HG02885 (cell line): ENCODE measurements at regions not wholly inside any gene's neighbourhood (a gene's known extent, or its start where the extent isn't known, plus 50 kb on each side); places are given as distances from the start of the nearest gene placed in this dataset.

Experiments
- ATAC-seq: cut with Tn5 transposase; IDR thresholded peaks from one replicate; pipeline ENCODE4 v1.9.1; 2021; ENCODE audit warnings: mild to moderate bottlenecking; ENCODE audit not compliant: unreplicated experiment, poor library complexity

DNA sequence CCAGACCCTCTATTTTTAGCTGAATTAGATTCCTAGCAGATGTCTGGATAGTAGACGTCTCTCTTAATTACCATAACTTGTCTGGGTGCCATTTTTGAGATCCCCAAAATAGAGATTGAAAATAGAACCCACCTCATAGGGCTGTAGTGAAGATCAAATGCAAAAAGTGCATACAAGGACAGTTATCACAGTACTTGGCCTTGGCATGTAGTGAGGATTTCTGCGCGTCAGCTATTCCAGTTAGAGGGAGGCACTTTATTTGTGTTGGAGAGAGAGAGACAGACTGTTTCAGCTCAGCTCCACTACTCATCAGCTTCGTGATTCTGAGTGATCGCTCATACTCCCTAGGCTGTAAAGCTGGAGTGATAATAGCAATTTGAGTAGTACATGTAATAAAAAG is 59.6 kb upstream of the CDH13 start:
- ATAC-seq = no peak

DNA sequence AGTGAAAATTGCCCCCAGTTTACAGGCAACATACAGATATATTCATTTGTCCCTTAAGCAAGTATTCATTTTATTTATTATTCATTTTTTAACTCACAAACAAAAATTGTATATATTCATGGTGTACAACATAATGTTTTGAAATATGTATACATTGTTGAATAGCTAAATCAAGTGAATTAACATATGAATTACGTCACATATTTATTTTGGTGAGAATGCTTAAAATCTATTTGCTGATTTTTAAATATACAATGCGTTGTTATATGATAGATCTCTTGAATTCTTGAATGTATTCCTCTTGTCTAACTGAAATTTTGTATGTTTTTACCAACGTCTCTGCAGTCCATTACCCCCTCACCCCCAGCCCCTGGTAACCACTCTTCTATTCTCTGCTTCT is 63.4 kb upstream of the CDH13 start:
- no peak for ATAC-seq

DNA sequence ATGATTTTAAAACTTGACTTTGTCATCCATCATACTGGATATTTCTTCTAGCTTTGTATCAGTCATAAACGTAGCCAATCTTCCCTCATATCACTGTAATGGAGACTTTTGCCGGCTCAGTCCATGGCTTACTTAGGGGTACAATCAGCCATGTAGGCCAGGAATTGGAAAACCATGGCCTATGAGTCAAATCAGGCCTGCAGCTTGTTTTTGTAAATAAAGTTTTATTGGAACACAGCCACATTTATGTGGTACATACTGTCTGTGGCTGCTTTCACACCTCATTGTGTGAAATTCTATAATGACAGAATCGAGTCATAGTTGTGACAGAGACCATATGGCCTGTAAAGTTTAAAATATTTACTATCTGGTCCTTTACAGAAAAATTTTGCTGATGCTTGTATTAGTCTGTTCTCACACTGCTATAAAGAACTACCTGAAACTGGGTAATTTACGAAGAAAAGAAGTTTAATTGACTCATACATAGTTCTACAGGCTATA is 64.5 kb upstream of the CDH13 start:
- no peak for ATAC-seq

DNA sequence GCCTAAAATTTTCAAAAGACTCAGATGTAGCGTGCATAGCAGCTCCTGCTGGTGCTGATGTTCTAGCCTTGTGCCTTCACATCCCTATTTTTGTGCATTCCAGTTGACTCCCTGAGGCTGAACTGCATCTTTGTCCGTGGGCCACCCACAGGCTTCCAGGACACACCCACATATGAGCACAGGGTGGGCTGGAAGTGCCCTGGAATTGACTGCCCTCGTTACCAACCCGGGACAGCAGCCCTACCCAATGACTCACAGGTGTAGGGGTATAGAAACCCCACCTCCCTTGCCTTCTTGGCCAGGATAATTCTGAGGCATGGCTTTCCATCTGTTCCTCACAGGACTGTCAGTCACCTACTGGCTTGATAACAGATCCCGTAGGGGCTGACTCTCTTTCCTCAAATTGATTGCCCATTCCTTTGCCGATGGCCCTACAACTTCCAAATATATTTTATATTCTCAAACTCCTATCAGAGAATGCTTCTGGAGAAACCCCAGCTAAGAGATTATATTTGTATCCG is 65.9 kb upstream of the CDH13 start:
- no peak for ATAC-seq

DNA sequence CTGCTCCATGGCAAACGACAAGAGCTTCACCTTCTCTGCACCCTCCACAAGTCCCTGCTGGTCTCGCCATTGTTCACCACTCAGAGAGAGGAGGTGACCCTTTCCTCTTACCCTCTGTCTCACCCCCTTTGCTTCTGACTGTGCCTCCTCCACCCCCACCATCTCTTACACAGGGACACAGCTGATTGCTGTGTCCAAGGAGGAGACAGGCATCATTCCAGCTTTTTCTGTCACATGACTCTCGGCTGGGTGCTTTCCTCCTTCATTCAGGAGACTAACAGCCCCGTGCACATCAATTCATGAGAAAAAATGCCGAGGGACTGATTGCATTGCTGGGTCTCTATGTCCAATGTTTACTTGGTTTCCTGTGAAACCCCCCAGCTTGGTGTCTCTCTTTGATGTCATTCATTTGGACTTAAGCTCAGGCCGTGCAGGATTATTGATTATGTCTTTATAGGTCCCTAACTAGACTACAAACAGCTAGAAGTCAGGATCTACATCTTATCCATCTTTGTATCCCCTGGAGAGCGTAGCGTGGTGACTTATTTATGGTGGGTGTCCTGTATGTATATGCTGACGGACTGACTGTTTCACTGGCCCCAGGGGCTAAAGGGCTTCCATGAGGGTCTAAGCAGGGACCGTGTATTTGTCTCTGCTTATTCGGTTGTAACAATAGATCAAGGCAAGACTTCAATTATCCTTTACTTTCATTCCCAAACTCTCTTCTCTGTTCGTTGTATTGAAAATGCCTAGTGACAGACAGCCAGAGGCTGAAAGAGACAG is 82.2 kb upstream of the CDH13 start:
- ATAC-seq = no peak

DNA sequence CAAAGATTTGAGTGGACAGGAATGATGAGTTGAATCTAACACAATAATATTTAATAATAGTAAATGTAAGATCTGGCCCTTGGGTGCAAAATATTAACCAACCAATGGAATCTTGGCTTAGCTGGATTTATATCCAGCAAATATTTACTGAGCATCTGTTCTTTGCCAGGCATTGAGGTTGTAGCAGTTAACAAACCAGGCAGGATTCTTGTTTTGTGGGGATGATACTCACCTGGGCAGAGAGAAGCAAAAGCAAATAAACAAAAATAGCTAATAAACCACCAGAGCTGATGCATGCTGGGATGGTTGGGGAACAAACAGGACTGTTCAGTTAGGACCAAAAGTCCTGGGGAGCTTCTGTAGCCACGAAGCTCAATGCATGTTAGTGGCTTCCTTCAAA is 84.1 kb upstream of the CDH13 start:
- no peak for ATAC-seq

DNA sequence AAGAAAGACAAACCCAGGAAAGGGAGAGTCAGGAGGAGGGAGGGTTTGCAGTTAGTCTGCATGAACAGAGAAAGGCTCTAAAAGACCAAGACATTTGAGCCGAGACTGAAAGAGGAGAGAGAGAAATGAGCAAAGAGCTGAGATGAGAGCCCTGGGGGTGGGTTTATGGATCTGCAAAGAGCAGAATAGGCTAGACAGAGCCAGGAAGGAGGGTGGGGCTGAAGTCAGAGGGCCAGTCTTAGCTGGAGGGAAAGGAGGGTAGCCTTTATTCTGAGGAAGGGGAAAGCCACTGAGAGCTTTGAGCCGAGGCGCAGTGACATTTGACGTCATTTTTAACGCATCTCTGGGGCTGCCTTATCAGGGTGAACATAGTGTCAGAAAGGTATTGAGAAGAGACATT is 85.7 kb upstream of the CDH13 start:
- ATAC-seq = no peak

DNA sequence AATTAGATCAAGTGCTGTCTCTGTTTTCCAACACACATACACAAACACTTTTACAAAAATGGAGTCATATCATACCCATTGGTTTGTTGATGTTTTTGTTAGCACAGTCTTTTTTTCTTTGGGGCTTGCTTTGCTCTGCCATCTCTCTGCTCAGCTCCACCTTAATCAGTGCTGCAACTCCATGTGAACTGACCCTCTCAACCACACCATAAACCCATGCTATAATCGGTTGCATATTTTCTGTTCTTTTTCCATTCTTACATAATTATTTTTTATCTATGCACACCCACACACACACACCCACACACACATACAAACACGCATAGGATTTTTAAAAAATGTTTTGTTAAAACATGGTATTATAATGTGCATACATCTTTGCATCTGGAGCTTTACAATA is 91.0 kb upstream of the CDH13 start:
- no peak for ATAC-seq

DNA sequence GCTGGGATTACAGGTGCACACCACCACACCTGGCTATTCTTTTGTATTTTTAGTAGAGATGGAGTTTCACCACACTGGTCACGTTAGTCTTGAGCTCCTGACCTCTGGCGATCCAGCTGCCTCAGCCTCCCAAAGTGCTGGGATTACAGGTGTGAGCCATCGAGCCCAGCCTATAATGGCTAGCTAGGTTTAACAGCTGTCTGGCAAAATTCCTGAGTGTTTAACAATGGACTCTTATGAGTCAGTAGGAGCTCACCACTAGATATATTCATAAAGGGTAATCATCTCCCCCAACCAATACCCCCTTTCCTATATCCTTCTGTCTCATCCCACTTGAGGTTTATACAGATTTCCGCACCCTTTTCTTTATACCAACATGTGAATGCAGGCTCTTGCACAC is 91.5 kb upstream of the CDH13 start:
- no peak for ATAC-seq

DNA sequence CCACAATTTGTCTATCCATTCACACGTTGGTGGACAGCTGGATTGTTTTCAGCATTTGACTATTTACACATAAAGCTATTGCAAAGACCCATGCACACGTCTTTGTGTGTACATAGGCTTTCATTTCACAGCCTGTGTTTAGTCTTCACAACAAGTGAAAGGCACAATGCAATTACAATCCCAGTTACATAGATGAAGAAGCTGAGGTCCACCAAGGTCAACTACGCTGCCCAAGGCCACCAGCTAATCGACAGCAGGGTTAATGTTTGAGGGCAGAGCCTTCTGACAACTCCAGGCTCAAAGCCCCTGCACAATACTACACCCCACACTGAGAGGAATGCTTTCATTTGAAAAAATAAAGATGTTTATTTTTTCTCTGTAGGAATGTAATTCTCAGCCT is 93.6 kb upstream of the CDH13 start:
- ATAC-seq = no peak

DNA sequence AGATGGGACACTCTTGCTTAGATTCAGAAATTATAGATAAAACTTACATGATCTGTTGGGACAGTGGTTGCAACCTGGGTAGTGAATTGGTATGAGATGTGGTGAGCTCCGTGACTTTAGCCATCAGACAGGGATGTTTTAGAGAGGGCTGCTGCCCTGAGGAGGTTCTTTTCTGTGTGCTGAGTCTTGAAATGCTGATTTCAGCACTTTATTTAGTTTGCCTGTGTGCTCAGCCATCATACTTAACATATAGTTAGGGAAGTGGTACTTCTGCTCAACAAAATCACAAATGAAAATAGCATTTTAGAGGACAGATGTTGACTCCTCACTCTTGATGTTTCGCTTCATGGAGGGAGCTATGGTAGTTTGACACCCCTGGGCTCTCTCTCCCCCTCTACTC is 95.9 kb upstream of the CDH13 start:
- no peak for ATAC-seq

DNA sequence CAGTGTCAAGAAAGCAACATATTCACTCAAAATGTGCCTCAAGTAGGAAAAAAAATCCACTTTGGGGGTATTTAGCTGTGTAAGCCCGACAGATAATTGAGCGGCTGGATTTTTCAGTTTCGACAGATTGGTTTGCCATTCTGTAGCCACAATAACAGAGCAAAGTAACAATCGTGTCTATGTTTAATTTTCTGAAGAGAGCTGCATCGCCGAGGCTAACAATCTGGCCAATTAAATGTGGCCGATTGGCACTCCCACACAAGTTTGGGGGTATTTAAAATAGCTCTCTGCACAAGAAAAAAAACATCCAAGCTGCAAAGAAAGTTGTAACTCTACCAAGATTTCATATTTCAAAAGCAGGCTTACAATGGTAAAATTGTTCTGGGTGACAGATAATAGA is 99.7 kb upstream of the CDH13 start:
- ATAC-seq = no peak

DNA sequence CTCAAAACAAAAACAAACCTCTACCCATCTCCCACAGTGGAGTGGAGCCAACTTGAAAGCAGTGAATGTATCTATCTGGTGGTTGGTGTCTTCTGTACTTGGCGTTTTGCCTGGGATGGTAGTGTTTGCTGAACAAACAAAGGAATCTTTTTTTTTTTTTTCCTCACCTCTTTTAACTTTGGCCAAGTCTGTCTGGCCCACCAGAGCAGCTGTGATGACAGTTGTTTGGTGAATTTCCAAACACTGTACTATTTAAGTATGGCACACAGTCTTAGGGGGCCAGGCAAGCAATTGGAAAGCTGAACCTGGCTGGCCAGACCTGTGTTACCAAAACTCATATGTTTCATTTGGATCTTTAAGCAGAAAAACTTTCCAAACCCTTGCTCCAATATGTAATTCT is 101.8 kb upstream of the CDH13 start:
- no peak for ATAC-seq

DNA sequence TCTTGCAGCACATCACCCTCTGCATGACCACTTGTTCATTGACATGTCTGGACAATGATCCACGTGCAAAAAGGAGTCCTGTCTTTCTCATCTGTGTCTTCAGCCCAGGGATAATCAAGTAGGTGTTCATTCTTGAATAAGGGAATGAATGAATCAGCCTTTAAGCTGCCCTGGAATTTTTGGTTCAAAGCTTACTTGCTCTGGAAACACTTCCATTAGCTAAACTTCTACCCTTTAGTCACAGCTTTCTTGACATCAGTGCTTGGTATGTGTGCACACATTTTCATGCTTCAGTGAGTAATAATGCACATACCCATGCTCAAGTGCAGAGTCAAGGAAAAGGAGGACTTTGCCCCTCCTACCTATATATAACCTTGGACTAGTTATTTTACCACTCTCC is 103.0 kb upstream of the CDH13 start:
- ATAC-seq = no peak

DNA sequence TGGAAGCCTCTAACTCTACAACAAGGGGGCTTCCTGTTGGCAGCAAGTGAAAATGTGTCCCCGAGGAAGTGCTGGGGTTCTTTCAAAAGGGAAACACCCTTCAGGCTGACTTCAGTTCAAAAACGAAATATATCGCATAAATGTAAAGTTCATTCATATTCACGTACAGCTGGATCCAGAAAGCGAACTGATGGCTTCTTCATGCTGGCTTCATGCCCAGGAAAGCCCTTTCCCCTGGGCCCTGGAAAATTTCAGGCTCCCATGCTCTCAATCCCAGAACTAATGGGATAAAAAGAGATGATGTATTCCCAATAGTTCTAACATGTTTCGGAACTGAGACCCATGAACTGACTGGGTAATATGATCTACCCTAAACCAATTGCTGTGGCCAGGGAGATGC is 104.7 kb upstream of the CDH13 start:
- ATAC-seq = no peak

DNA sequence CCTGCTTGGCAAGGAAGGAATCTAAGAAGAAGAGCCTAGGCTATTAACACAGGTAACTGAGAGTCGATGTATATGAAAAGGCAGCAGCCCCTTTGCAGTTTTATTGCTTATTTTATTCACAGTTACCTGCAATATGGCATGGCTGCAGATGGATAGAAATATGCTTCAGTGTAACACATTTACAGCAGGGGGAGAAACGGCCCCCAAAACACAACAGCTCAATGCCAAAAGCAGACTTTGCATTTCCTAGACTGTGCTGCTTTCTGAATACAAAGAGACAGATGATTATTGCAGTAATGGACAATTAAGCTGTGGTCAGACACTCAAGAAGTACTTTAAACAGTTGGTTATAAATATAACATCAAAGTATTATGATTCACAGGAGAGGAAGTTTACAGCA is 108.0 kb upstream of the CDH13 start:
- ATAC-seq = no peak

DNA sequence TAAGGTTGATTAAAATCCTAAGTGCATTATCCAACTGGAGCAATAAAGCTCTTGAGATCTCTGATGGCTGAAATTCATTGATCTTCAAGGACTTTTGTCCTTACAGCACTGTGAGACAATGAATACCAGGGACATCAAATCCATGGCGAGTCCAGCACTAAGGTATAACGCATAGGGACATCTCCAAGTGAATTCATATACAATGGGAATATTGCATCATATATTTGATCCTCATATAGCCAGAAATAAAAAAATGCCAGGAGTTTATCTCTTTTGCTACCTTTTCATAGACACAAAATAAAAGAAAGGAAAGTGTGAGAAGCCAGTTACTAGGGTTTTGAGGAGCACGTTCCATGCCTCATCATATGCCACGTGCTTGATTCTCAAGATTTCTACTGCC is 112.5 kb upstream of the CDH13 start:
- ATAC-seq = no peak

DNA sequence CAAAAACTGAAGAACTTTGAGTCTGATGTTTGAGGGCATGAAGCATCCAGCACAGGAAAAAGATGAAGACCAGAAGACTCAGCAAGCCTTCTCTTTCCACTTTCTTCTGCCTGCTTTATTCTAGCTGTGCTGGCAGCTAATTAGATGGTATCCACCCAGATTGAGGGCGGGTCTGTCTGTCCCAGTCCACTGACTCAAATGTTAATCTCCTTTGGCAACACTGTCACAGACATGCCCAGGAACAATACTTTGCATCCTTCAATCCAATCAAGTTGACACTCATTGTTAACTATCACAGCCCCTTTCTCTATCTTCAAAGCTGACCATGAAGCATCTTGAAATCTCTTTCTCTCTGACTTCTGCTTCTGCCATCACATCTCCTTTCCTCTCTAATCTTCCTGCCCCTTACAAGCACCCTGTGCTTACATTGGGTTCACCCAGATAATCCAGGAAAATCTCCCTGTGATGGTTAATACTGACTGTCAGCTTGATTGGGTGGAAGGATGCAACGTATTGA is 115.9 kb upstream of the CDH13 start:
- ATAC-seq = no peak

DNA sequence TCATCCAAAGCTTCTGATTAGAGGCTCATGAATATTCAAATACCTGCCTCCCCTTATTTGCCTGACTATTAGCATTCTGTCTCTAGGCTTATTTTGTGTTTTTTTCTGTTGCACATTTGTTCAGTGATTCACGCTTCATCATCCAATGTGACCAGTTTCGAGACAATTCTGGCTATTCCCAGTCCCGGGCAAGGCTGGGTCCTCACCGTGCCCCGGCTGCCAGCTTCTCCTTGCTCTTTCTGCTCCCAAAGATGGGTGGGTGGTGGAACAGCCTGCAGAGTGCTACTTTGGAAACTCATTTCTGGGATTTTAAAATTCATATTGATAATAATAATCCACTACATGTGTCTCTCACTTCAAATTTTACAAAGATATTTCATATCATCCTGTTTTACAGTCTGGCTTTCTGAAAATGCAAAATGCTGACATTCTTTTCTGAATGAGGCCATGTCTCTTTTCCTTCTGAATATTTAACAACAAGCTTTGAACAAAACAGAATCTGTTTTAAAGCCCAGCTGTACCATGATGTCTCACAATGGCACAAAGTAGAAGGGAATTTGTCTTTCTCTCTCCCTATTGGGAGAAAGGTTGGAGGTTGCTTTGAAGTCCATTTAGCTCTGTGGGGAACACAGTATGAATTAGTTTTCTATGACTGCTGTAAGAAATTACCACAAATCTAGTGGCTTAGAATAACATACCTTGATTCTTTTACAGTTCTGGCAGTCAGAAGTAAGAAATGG is 116.9 kb upstream of the CDH13 start:
- ATAC-seq = no peak

DNA sequence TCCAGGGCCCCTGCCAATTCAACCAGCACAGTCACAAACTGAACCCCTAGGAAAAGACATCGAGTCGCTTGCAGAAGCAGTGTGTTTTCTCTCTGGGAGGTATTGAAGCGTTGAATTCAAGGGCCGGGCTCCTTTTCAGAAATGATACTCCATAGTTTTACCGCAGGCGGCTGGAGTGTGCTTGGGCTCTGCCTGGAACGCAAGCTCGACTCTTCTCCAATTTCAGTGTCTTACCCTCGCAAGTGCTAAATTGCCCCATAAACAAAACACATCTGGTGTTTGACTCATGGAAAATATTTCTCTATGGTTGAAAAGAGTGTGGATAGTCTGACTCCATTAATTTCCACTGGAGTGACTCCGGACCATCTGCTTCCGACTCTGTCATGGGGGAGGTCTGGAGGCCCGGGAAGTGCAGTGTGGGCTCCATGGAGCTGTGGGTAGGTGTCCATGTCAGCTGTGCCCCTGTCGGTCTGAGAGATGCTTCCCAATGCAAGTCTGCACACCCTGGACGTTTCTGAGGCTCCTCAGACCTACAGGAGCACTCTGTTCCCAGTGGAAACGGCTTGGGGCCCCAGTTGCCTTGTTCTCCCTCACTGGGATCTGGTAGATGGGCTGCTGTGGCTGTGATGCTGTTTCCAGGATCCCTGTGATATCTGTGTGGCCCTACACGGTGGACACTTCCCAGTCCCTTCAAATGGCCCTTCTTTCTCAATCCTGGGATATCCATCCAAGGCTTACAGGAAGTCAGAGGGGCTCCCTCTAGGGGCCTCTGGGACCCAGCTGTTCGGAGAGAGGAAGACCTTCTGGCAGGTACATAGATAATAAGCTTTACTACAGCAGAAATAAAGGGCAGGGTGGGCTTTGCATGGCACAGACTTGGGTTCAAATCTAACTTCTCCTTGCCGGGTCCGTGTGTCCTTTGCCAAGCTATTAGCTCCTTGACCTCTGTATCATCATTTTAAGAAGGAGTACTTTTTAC is 119.8 kb upstream of the CDH13 start:
- no peak for ATAC-seq
